ENCODE measurements at regions not wholly inside any gene's neighbourhood (a gene's known extent, or its start where the extent isn't known, plus 50 kb on each side); places are given as distances from the start of the nearest gene placed in this dataset.
"Not testable (repeated sequence)": the region's sequence is repeated elsewhere in the genome, so short reads cannot be mapped to it uniquely, and the experiment has no call there.

DNA sequence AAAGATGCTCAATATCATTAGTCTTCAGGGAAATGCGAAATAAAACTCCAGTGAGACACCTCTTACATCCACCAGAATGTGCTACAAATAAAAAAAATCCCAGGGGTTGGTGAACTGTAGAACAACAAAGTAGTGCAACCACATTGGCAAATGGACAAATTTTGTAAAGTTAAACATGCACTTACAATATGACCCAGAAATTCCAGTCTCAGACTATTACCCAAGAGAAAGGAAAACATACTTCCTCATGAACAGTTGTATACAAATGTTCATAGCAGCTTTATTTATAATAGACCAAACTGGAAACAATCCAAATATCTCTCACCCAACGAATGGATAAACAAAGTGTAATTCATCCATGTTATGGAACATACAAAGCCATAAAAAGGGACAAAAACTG lies 239.5 kb downstream of the ABCC12 start:
- H3K4me3 ChIP-seq: no peak overlapping the region
- no peaks in the 10 kb centered on the region for H3K27me3 ChIP-seq (ENCODE audit: low read depth)
- H3K36me3 ChIP-seq: no peaks in the 10 kb centered on the region
- peaks cover 3% of the 10 kb centered on the region for H3K9me3 ChIP-seq
- H3K4me1 ChIP-seq: no peaks in the 10 kb centered on the region
- ATAC-seq: no peak
- no peak overlapping the region for H3K27ac ChIP-seq
- DNase-seq: no peak
- intact Hi-C loops (cut with DNase I): no loop called here
- TF ChIP-seq, protein P1, sequence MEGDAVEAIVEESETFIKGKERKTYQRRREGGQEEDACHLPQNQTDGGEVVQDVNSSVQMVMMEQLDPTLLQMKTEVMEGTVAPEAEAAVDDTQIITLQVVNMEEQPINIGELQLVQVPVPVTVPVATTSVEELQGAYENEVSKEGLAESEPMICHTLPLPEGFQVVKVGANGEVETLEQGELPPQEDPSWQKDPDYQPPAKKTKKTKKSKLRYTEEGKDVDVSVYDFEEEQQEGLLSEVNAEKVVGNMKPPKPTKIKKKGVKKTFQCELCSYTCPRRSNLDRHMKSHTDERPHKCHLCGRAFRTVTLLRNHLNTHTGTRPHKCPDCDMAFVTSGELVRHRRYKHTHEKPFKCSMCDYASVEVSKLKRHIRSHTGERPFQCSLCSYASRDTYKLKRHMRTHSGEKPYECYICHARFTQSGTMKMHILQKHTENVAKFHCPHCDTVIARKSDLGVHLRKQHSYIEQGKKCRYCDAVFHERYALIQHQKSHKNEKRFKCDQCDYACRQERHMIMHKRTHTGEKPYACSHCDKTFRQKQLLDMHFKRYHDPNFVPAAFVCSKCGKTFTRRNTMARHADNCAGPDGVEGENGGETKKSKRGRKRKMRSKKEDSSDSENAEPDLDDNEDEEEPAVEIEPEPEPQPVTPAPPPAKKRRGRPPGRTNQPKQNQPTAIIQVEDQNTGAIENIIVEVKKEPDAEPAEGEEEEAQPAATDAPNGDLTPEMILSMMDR (IDR thresholded peaks at IDR 0.05): no peak

DNA sequence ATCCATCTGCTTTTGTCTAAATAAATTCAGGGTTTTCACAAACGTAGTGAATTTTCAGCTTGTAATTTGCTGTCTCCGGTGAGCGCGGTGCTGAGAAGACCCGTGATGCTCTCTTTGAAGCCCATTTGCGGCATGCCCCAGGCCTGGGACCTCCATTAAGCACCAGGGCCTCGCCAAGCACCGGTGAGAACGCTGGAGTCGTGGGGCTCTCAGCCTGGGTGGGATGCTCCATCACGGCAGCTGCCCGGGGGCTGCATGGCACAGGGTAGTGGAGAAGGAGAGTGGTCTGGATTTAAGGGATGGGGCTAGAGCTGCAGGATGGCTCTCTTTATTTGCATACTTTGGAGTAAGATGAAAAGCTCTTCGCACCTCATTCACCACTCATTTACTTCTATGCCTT lies 248.7 kb downstream of the ABCC12 start:
- DNase-seq: no peak
- TF ChIP-seq, protein P1 (IDR thresholded peaks at IDR 0.05): no peak
- Histone ChIP-seq H3K4me3 (no peak overlapping the region), H3K9me3 (no peaks in the 10 kb centered on the region), H3K36me3 (no peaks in the 10 kb centered on the region), H3K27ac (no peak overlapping the region), H3K27me3 (ENCODE audit: low read depth) (no peaks in the 10 kb centered on the region), H3K4me1 (no peaks in the 10 kb centered on the region)
- intact Hi-C loops (cut with DNase I): no loop called here
- no peak for ATAC-seq

DNA sequence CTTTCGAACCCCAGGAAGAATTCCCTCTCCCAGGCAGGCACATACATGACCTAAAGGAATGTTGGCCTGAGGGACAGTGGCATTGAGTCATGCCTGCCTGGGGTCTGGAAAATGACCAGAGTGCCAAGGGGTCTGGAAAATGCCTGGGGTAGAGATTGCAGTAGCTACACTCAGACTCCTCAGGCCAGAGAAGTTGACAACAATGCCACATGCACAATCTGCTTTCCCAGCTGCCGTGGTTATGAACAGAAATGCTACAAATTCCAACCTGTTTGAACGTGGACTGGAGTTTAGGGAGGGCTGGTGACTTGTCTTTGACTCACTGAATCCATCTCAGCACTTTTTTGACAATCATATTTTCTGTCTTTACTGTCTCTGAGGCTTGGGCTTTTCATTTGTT lies 250.0 kb downstream of the ABCC12 start:
- no peaks in the 10 kb centered on the region for H3K27me3 ChIP-seq (ENCODE audit: low read depth)
- no peaks in the 10 kb centered on the region for H3K36me3 ChIP-seq
- H3K27ac ChIP-seq: no peak overlapping the region
- intact Hi-C loops (cut with DNase I): no loop called here
- ATAC-seq (no peak), DNase-seq (no peak)
- no peaks in the 10 kb centered on the region for H3K9me3 ChIP-seq
- no peaks in the 10 kb centered on the region for H3K4me1 ChIP-seq
- H3K4me3 ChIP-seq: no peak overlapping the region
- TF ChIP-seq, protein P1 (IDR thresholded peaks at IDR 0.05): no peak

DNA sequence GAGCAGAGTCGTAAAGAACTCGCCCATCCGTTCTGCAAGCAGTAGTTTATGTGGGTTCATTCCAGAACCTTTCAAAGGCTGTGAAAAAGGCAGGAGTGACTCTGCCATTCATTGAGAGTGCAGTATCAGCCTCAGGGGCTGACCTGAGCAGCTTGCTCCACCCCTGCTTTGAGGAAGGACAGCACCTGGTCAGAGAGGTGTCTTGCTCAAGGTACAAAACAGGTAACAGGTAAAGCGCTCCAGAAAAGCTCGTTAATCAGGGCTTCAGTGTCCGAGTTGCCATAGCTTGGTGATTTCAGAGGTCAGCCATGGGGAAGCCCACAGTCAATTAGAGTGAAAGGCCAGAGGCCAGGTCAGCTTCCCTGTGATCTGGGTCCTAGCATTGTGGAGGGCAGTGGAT lies 251.1 kb downstream of the ABCC12 start:
- Histone ChIP-seq H3K27me3 (ENCODE audit: low read depth) (no peaks in the 10 kb centered on the region), H3K4me1 (no peaks in the 10 kb centered on the region), H3K36me3 (no peaks in the 10 kb centered on the region), H3K4me3 (no peak overlapping the region), H3K9me3 (no peaks in the 10 kb centered on the region), H3K27ac (no peak overlapping the region)
- ATAC-seq: no peak
- DNase-seq: no peak
- TF ChIP-seq, protein P1 (IDR thresholded peaks at IDR 0.05): no peak
- intact Hi-C loops (cut with DNase I): no loop called here

DNA sequence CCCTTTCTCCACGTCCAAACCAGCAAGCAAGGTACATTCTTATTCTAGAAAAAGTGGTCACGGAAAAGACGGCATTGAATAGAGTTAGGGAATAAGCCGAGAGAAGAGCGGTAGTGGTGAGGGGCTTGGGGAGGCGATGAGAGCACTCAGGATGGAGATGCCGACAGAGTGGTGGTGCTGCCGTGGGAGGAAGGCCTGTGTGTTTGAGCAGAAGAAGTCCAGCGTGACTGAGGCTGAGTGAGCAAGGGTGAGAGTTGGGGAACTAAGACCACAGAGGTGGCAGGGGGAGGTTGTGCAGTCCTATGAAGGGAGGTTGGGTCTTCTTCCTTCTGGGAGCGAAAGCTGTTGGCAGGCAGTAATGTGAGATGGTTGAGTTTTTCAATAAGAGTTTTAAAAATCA lies 252.3 kb downstream of the ABCC12 start:
- Histone ChIP-seq H3K36me3 (no peaks in the 10 kb centered on the region), H3K27ac (no peak overlapping the region), H3K27me3 (ENCODE audit: low read depth) (no peaks in the 10 kb centered on the region), H3K4me1 (no peaks in the 10 kb centered on the region), H3K9me3 (no peaks in the 10 kb centered on the region), H3K4me3 (no peak overlapping the region)
- intact Hi-C loops (cut with DNase I): no loop called here
- DNase-seq (no peak), ATAC-seq (no peak)
- TF ChIP-seq, protein P1 (IDR thresholded peaks at IDR 0.05): no peak

DNA sequence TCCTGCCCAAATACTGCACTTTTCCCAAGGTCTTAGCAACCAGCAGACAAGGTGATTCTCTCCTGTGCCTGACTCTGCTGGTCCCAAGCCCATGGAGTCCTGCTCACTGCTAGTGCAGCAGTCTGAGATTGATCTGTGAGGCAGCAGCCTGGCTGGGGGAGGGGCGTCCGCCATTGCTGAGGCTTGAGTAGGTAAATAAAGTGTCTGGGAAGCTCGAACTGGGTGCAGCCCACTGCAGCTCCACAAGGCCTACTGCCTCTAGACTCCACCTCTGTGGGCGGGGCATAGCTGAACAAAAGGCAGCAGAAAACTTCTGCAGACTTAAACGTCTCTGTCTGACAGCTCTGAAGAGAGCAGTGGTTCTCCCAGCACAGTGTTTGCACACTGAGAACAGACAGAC lies 258.7 kb downstream of the ABCC12 start:
- DNase-seq, ATAC-seq, H3K27ac ChIP-seq: not testable (repeated sequence)

More for the DNA sequence above, 258.7 kb downstream of the ABCC12 start:
- H3K36me3 ChIP-seq; H3K9me3 ChIP-seq; intact Hi-C loops (cut with DNase I); H3K4me3 ChIP-seq; H3K4me1 ChIP-seq; H3K27me3 ChIP-seq (ENCODE audit: low read depth): not testable (repeated sequence)
